Liver (tissue), 8 donors: ENCODE measurements at regions not wholly inside any gene's neighbourhood (a gene's known extent, or its start where the extent isn't known, plus 50 kb on each side); places are given as distances from the start of the nearest gene placed in this dataset.

Experiments
- DNase-seq: peaks from one replicate; pipeline ENCODE4 v3.0.0-alpha.2; 2017; ENCODE audit warnings: low spot score
- H3K27ac ChIP-seq, 2 donors: one replicate each; pipeline ENCODE4 v1.7.0; 2013; ENCODE audit warnings: inconsistent platforms in 2 of 2, low read length in 2 of 2, control low read depth in 1 of 2, low read depth in 1 of 2, mild to moderate bottlenecking in 1 of 2
- H3K27me3 ChIP-seq, 4 donors: one replicate each; pipeline versions ENCODE4 v1.6.1 to v1.7.0; 2013; ENCODE audit warnings: low read length in 3 of 4, inconsistent platforms in 1 of 4, mild to moderate bottlenecking in 1 of 4, moderate library complexity in 1 of 4; ENCODE audit not compliant: control insufficient read depth in 4 of 4, insufficient read depth in 4 of 4
- H3K36me3 ChIP-seq, 4 donors: one replicate each; pipeline versions ENCODE4 v1.6.1 to v1.7.0; 2013; ENCODE audit warnings: low read length in 3 of 4, mild to moderate bottlenecking in 3 of 4, low read depth in 1 of 4, moderate library complexity in 1 of 4; ENCODE audit not compliant: control insufficient read depth in 4 of 4, insufficient read depth in 3 of 4
- H3K4me1 ChIP-seq, 4 donors: one replicate each; pipeline versions ENCODE4 v1.6.1 to v1.7.0; 2013; ENCODE audit warnings: low read length in 3 of 4, mild to moderate bottlenecking in 3 of 4, moderate library complexity in 1 of 4; ENCODE audit not compliant: control insufficient read depth in 4 of 4, insufficient read depth in 4 of 4
- H3K4me3 ChIP-seq, 3 donors: one replicate each; pipeline versions ENCODE4 v1.6.1 to v1.7.0; 2013; ENCODE audit warnings: low read length in 3 of 3, control low read depth in 1 of 3, low read depth in 1 of 3, mild to moderate bottlenecking in 1 of 3
- H3K9ac ChIP-seq, 2 donors: one replicate each; pipeline ENCODE4 v1.7.0; 2013; ENCODE audit warnings: low read length in 2 of 2, mild to moderate bottlenecking in 2 of 2, moderate library complexity in 2 of 2, control low read depth in 1 of 2, low read depth in 1 of 2
- H3K9me3 ChIP-seq, 4 donors: one replicate each; pipeline versions ENCODE4 v1.6.1 to v1.7.0; 2013; ENCODE audit warnings: low read length in 3 of 4; ENCODE audit not compliant: control insufficient read depth in 4 of 4
- ATF3 ChIP-seq: IDR thresholded peaks from 2 replicates; pipeline ENCODE4 v1.6.1; 2016; ENCODE audit warnings: antibody characterized with exemption
- EGR1 ChIP-seq, 2 donors: IDR thresholded peaks; 2 replicates each; pipeline ENCODE4 v1.6.1; 2016 to 2018; ENCODE audit warnings: antibody characterized with exemption in 2 of 2, low read depth in 2 of 2
- FOXA1 ChIP-seq: IDR thresholded peaks from 2 replicates; pipeline ENCODE4 v1.6.1; 2016; ENCODE audit warnings: antibody characterized with exemption
- FOXA2 ChIP-seq: IDR thresholded peaks from 2 replicates; pipeline ENCODE4 v1.6.1; 2016; ENCODE audit warnings: antibody characterized with exemption
- GABPA ChIP-seq, 2 donors: IDR thresholded peaks in 1 of 2; conservative IDR thresholded peaks in 1 of 2; 2 replicates each; pipeline ENCODE4 v1.6.1; 2016; ENCODE audit warnings: antibody characterized with exemption in 2 of 2, mild to moderate bottlenecking in 1 of 2, moderate library complexity in 1 of 2
- HNF4A ChIP-seq, 2 donors: conservative IDR thresholded peaks; 2 replicates each; pipeline ENCODE4 v1.6.1; 2016; ENCODE audit warnings: antibody characterized with exemption in 2 of 2, mild to moderate bottlenecking in 2 of 2
- HNF4G ChIP-seq: IDR thresholded peaks from 2 replicates; pipeline ENCODE4 v1.6.1; 2016; ENCODE audit warnings: antibody characterized with exemption
- JUND ChIP-seq, 2 donors: IDR thresholded peaks; 2 replicates each; pipeline ENCODE4 v1.6.1; 2016; ENCODE audit warnings: antibody characterized with exemption in 2 of 2
- NR2F2 ChIP-seq: IDR thresholded peaks from 2 replicates; pipeline ENCODE4 v1.6.1; 2016; ENCODE audit warnings: antibody characterized with exemption
- RAD21 ChIP-seq, 2 donors: IDR thresholded peaks; 2 replicates each; pipeline ENCODE4 v1.6.1; 2016; ENCODE audit warnings: antibody characterized with exemption in 2 of 2, mild to moderate bottlenecking in 2 of 2
- RXRA ChIP-seq, 2 donors: IDR thresholded peaks; 2 replicates each; pipeline ENCODE4 v1.6.1; 2017 to 2018; ENCODE audit warnings: antibody characterized with exemption in 2 of 2, mild to moderate bottlenecking in 1 of 2
- SP1 ChIP-seq: IDR thresholded peaks from 2 replicates; pipeline ENCODE4 v1.6.1; 2018; ENCODE audit warnings: antibody characterized with exemption, mild to moderate bottlenecking
- TAF1 ChIP-seq: conservative IDR thresholded peaks from 2 replicates; pipeline ENCODE4 v1.6.1; 2016; ENCODE audit warnings: antibody characterized with exemption, mild to moderate bottlenecking
- YY1 ChIP-seq: IDR thresholded peaks from 2 replicates; pipeline ENCODE4 v1.6.1; 2016; ENCODE audit warnings: antibody characterized with exemption, mild to moderate bottlenecking
- ZBTB33 ChIP-seq: IDR thresholded peaks from 2 replicates; pipeline ENCODE4 v1.6.1; 2016; ENCODE audit warnings: antibody characterized with exemption
- WGBS: extraction: QIAGEN DNeasy Blood & Tissue Kit; methylation state at CpG from one replicate; pipeline ENCODE4 v1.1.7; 2013; 5-methylcytosine and 5-hydroxymethylcytosine counted together
- TF ChIP-seq, protein P1 (sequence below): IDR thresholded peaks from 2 replicates; pipeline ENCODE4 v1.6.1; 2016; ENCODE audit warnings: antibody characterized with exemption
- TF ChIP-seq, protein P2 (sequence below): IDR thresholded peaks from 2 replicates; pipeline ENCODE4 v1.6.1; 2016; ENCODE audit warnings: antibody characterized with exemption, mild to moderate bottlenecking
- TF ChIP-seq, protein P3 (sequence below): fragments of 150-350 bp; IDR thresholded peaks from 2 replicates; pipeline ENCODE4 v1.5.1; 2017; ENCODE audit warnings: improper control_type of control experiment, low read depth, low read length; ENCODE audit not compliant: missing input control
- donor health status: healthy.
- donor health status: healthy.
- donor health status: healthy.
- donor health status: healthy.
- donor health status: healthy.

DNA sequence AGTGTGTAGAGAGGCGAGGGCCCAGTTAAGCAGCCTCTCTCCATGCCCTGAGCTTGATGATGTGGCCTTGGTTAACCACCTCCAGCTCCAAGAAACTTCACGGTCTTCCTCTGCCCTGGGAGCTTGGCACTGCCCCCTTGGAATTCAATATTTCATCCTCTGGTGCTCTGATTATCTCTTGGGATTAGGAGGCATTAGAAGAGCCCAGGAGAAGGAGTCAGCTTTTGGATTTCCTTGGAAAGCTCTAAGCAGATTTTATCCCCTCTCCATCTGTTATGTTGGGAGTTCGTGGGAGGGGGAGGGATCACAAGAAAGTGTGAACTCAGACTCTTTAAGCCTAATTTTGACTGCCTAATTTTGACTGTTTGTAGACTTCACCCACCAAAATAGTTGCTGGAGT, 132.7 kb upstream of the AGBL1 start (continued):
- TF ChIP-seq, protein P1, sequence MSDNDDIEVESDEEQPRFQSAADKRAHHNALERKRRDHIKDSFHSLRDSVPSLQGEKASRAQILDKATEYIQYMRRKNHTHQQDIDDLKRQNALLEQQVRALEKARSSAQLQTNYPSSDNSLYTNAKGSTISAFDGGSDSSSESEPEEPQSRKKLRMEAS, result no peak
- TF ChIP-seq NR2F2 (no peak), TAF1 (no peak), RXRA (IDR thresholded peaks at IDR 0.05) (no peak), YY1 (no peak), HNF4A (conservative IDR thresholded peaks at IDR 0.05) (no peak), GABPA (IDR thresholded peaks at IDR 0.05 in 1 of 2, conservative IDR thresholded peaks at IDR 0.05 in 1 of 2) (no peak), EGR1 (IDR thresholded peaks at IDR 0.05; ENCODE audit: low read depth in 2 of 2) (no peak), ATF3 (no peak), FOXA2 (no peak)

GRCh38 chr15:85947936-85948335, 131.7 kb upstream of the AGBL1 start:
- H3K4me1 ChIP-seq, result no peaks in the 10 kb centered on the region
- no peaks in the 10 kb centered on the region for H3K36me3 ChIP-seq
- H3K9ac ChIP-seq, result no peak overlapping the region
- 93% methylated on average over 7 of the region's 7 CpGs for WGBS
- no peaks in the 10 kb centered on the region for H3K27me3 ChIP-seq
- no peak overlapping the region for H3K4me3 ChIP-seq
- no peaks in the 10 kb centered on the region for H3K9me3 ChIP-seq
- TF ChIP-seq SP1 (no peak), HNF4G (no peak), FOXA2 (no peak), ZBTB33 (no peak), RXRA (IDR thresholded peaks at IDR 0.05) (no peak), JUND (IDR thresholded peaks at IDR 0.05) (no peak)
- TF ChIP-seq, protein P2, sequence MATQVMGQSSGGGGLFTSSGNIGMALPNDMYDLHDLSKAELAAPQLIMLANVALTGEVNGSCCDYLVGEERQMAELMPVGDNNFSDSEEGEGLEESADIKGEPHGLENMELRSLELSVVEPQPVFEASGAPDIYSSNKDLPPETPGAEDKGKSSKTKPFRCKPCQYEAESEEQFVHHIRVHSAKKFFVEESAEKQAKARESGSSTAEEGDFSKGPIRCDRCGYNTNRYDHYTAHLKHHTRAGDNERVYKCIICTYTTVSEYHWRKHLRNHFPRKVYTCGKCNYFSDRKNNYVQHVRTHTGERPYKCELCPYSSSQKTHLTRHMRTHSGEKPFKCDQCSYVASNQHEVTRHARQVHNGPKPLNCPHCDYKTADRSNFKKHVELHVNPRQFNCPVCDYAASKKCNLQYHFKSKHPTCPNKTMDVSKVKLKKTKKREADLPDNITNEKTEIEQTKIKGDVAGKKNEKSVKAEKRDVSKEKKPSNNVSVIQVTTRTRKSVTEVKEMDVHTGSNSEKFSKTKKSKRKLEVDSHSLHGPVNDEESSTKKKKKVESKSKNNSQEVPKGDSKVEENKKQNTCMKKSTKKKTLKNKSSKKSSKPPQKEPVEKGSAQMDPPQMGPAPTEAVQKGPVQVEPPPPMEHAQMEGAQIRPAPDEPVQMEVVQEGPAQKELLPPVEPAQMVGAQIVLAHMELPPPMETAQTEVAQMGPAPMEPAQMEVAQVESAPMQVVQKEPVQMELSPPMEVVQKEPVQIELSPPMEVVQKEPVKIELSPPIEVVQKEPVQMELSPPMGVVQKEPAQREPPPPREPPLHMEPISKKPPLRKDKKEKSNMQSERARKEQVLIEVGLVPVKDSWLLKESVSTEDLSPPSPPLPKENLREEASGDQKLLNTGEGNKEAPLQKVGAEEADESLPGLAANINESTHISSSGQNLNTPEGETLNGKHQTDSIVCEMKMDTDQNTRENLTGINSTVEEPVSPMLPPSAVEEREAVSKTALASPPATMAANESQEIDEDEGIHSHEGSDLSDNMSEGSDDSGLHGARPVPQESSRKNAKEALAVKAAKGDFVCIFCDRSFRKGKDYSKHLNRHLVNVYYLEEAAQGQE, result no peak
- DNase-seq, result no peak
- no peak overlapping the region for H3K27ac ChIP-seq

DNA sequence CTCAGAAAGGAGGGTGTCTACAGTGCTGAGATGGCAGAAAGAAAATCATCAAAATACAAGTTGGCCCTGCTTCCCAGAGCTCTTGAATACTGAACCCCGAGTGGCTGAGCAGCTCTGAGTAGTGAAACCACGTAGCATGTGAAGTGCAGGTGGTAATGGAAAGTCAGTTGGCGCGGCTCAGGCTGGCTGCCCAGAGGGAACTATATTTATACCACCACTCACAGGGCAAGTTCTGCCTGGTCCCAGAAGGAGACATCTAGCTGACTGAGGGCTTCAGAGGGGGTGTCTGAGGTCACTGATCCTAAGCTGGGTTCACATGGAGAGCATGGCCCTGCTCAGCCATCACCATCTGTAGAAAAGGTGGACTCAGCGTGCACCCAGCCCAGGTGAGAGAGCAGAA, 129.6 kb upstream of the AGBL1 start:
- 89% methylated on average over 5 of the region's 5 CpGs for WGBS
- TF ChIP-seq FOXA2 (no peak), ATF3 (no peak), EGR1 (IDR thresholded peaks at IDR 0.05; ENCODE audit: low read depth in 2 of 2) (no peak), GABPA (IDR thresholded peaks at IDR 0.05 in 1 of 2, conservative IDR thresholded peaks at IDR 0.05 in 1 of 2) (no peak), RAD21 (IDR thresholded peaks at IDR 0.05) (no peak), YY1 (no peak), NR2F2 (no peak), HNF4G (no peak), FOXA1 (no peak), SP1 (no peak)
- TF ChIP-seq, protein P3, sequence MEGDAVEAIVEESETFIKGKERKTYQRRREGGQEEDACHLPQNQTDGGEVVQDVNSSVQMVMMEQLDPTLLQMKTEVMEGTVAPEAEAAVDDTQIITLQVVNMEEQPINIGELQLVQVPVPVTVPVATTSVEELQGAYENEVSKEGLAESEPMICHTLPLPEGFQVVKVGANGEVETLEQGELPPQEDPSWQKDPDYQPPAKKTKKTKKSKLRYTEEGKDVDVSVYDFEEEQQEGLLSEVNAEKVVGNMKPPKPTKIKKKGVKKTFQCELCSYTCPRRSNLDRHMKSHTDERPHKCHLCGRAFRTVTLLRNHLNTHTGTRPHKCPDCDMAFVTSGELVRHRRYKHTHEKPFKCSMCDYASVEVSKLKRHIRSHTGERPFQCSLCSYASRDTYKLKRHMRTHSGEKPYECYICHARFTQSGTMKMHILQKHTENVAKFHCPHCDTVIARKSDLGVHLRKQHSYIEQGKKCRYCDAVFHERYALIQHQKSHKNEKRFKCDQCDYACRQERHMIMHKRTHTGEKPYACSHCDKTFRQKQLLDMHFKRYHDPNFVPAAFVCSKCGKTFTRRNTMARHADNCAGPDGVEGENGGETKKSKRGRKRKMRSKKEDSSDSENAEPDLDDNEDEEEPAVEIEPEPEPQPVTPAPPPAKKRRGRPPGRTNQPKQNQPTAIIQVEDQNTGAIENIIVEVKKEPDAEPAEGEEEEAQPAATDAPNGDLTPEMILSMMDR, result no peak
- TF ChIP-seq, protein P2, result no peak
- TF ChIP-seq, protein P1, result no peak

More for the DNA sequence above, 129.6 kb upstream of the AGBL1 start:
- Histone ChIP-seq H3K9me3 (no peaks in the 10 kb centered on the region), H3K27me3 (no peaks in the 10 kb centered on the region), H3K4me1 (no peaks in the 10 kb centered on the region), H3K4me3 (no peak overlapping the region), H3K9ac (no peak overlapping the region), H3K36me3 (no peaks in the 10 kb centered on the region), H3K27ac (no peak overlapping the region)
- no peak for DNase-seq
